GM10248 (cell line): ENCODE measurements at regions not wholly inside any gene's neighbourhood (a gene's known extent, or its start where the extent isn't known, plus 50 kb on each side); places are given as distances from the start of the nearest gene placed in this dataset.
"Not testable (repeated sequence)": the region's sequence is repeated elsewhere in the genome, so short reads cannot be mapped to it uniquely, and the experiment has no call there.

Experiments
- CTCF ChIA-PET: fragments of 300-600 bp; sonication (Branson Sonifier 250); formaldehyde crosslinking; extraction: SDS; loops from one replicate; lab custom pipeline; 2021; ENCODE audit warnings: antibody characterized with exemption; lab: Yijun Ruan, JAX
- POLR2A ChIA-PET: fragments of 350-650 bp; sonication (Branson Sonifier 250); formaldehyde crosslinking; extraction: SDS; loops from one replicate; lab custom pipeline; 2020; ENCODE audit warnings: antibody characterized with exemption; lab: Yijun Ruan, JAX
- DNase-seq: peaks from one replicate; pipeline ENCODE4 v3.0.0; 2012; ENCODE audit errors: extremely low spot score
- CTCF ChIP-seq: IDR thresholded peaks from 2 replicates; pipeline ENCODE4 v1.5.1; 2012; ENCODE audit warnings: mild to moderate bottlenecking, low read depth; ENCODE audit errors: extremely low read depth, missing control alignments, control extremely low read depth

GRCh38 chr6:86872810-86873209 is 64.5 kb upstream of the HTR1E start:
- CTCF ChIA-PET, POLR2A ChIA-PET, DNase-seq: not testable (repeated sequence)

- ChIA-PET CTCF (interaction anchor here (1.7 kb wide), 1 partner anchor 10 kb away, joined by 4 read pairs; no protein-coding TSS in a partner anchor), POLR2A (no interaction called here)
- DNase-seq, result no peak
- no peak for TF ChIP-seq CTCF
Observed at GRCh38 chr6:86871681-86872080, 65.6 kb upstream of the HTR1E start.

- ChIA-PET CTCF (interaction anchor here (0.8 to 1.7 kb wide), 3 partner anchors 8 to 946 kb away, joined by 3 read pairs; no protein-coding TSS in a partner anchor), POLR2A (no interaction called here)
- DNase-seq, result no peak
- TF ChIP-seq CTCF, result no peak
Observed at GRCh38 chr6:86869500-86869899, 67.8 kb upstream of the HTR1E start.

GRCh38 chr6:86859513-86859912 is 77.8 kb upstream of the HTR1E start:
- no peak for TF ChIP-seq CTCF
- no peak for DNase-seq
- POLR2A ChIA-PET, result no interaction called here
- CTCF ChIA-PET, result interaction anchor here (1.1 to 1.4 kb wide), 3 partner anchors 30 to 937 kb away, joined by 3 to 4 read pairs (median 3); no protein-coding TSS in a partner anchor

GRCh38 chr6:86858970-86859369 is 78.4 kb upstream of the HTR1E start:
- TF ChIP-seq CTCF, result no peak
- ChIA-PET CTCF (interaction anchor here (1.1 to 1.4 kb wide), 3 partner anchors 30 to 936 kb away, joined by 3 to 4 read pairs (median 3); no protein-coding TSS in a partner anchor), POLR2A (no interaction called here)
- no peak for DNase-seq

- ChIA-PET POLR2A (no interaction called here), CTCF (interaction anchor here (0.8 to 3.5 kb wide), 3 partner anchors 919 to 937 kb away, joined by 3 to 22 read pairs (median 6); no protein-coding TSS in a partner anchor)
- DNase-seq, result no peak
- TF ChIP-seq CTCF, result no peak
Observed at GRCh38 chr6:86857783-86858182, 79.5 kb upstream of the HTR1E start.

GRCh38 chr6:86856937-86857563 is 80.3 kb upstream of the HTR1E start:
- ChIA-PET POLR2A (no interaction called here), CTCF (interaction anchor here (0.6 to 3.5 kb wide), 9 partner anchors 11 to 936 kb away, joined by 3 to 22 read pairs (median 4); no protein-coding TSS in a partner anchor)
- TF ChIP-seq CTCF, result peak; percentile 73
- DNase-seq, result peak; percentile 13
